MM.1S (cell line): ENCODE measurements at regions not wholly inside any gene's neighbourhood (a gene's known extent, or its start where the extent isn't known, plus 50 kb on each side); places are given as distances from the start of the nearest gene placed in this dataset.
"Not testable (repeated sequence)": the region's sequence is repeated elsewhere in the genome, so short reads cannot be mapped to it uniquely, and the experiment has no call there.

Source experiments
- EZH2 ChIP-seq: fragments of 300-600 bp; sonication (generic); optimal IDR thresholded peaks from 2 replicates; pipeline ENCODE3; 2017; ENCODE audit warnings: low read depth, mild to moderate bottlenecking, antibody characterized with exemption, low read length, mixed read lengths
- TF ChIP-seq, protein P1 (sequence below): fragments of 300-600 bp; sonication (generic); IDR thresholded peaks from 2 replicates; pipeline ENCODE4 v1.5.1; 2016; ENCODE audit warnings: antibody characterized with exemption, low read length, mixed read lengths

DNA sequence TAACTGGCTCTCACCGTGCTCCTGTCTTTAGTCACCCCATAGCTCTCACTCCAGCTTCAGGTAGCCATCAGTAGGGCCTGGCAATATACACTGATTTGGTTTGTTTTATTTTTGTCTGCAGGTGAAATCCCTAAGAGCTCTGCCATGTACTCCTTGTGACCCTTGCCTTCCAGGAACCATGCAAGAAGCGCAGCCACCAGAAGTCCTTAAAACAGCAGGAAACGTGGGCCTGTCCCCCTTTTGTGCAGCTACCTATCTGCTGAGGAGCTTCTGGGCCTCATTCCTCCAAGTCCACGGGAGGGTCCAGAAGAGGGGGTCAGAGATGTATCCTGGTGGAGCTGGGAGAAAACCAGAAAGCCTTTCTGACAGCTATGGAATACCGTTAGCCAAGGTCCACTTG is 399.1 kb downstream of the FAM72C start:
- TF ChIP-seq, protein P1, sequence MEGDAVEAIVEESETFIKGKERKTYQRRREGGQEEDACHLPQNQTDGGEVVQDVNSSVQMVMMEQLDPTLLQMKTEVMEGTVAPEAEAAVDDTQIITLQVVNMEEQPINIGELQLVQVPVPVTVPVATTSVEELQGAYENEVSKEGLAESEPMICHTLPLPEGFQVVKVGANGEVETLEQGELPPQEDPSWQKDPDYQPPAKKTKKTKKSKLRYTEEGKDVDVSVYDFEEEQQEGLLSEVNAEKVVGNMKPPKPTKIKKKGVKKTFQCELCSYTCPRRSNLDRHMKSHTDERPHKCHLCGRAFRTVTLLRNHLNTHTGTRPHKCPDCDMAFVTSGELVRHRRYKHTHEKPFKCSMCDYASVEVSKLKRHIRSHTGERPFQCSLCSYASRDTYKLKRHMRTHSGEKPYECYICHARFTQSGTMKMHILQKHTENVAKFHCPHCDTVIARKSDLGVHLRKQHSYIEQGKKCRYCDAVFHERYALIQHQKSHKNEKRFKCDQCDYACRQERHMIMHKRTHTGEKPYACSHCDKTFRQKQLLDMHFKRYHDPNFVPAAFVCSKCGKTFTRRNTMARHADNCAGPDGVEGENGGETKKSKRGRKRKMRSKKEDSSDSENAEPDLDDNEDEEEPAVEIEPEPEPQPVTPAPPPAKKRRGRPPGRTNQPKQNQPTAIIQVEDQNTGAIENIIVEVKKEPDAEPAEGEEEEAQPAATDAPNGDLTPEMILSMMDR = not testable (repeated sequence)
- TF ChIP-seq EZH2 = not testable (repeated sequence)
